Transverse colon (tissue), 4 donors: ENCODE measurements at regions not wholly inside any gene's neighbourhood (a gene's known extent, or its start where the extent isn't known, plus 50 kb on each side); places are given as distances from the start of the nearest gene placed in this dataset.

Experiments
- CTCF ChIP-seq, 5 experiments: fragments of 200-600 bp in 3 of 5; fragments of 450-650 bp in 2 of 5; sonication (generic) in 3 of 5; IDR thresholded peaks; 1 replicate in 2 of 5; 2 replicates in 3 of 5; pipeline ENCODE4 v1.5.1; 2016 to 2017; ENCODE audit warnings: antibody characterized with exemption in 5 of 5, inconsistent platforms in 3 of 5, mild to moderate bottlenecking in 2 of 5, moderate library complexity in 1 of 5
- EP300 ChIP-seq: sonication (generic); formaldehyde crosslinking; IDR thresholded peaks from one replicate; pipeline ENCODE4 v1.6.1; 2017; ENCODE audit warnings: antibody characterized with exemption, low read depth
- POLR2A ChIP-seq: fragments of 450-650 bp; IDR thresholded peaks from one replicate; pipeline ENCODE4 v1.6.1; 2016; ENCODE audit warnings: antibody characterized with exemption, mild to moderate bottlenecking, moderate library complexity
- POLR2AphosphoS5 ChIP-seq, 3 donors: sonication (generic); formaldehyde crosslinking; IDR thresholded peaks; one replicate each; pipeline ENCODE4 v1.6.1; 2016; ENCODE audit warnings: antibody characterized with exemption in 3 of 3

GRCh38 chr17:79528592-79529125, 82.2 kb downstream of the RBFOX3 start:
- TF ChIP-seq EP300, result no peak
- no peak for TF ChIP-seq CTCF (IDR thresholded peaks at IDR 0.05)
- TF ChIP-seq POLR2A, result no peak
- no peak for TF ChIP-seq POLR2AphosphoS5 (IDR thresholded peaks at IDR 0.05)
